ENCODE measurements at regions not wholly inside any gene's neighbourhood (a gene's known extent, or its start where the extent isn't known, plus 50 kb on each side); places are given as distances from the start of the nearest gene placed in this dataset.
"Not testable (repeated sequence)": the region's sequence is repeated elsewhere in the genome, so short reads cannot be mapped to it uniquely, and the experiment has no call there.

GRCh38 chr4:81326581-81326980 lies 111.6 kb upstream of the PRKG2 start:
- intact Hi-C loops (cut with micrococcal nuclease): no loop called here
- Histone ChIP-seq H2AFZ (ENCODE audit: low read depth, low read length) (no peak overlapping the region), H3K79me2 (ENCODE audit: control insufficient read depth, insufficient read depth, low read length) (no peaks in the 10 kb centered on the region), H3K4me3 (replicated peaks in 1 of 3; ENCODE audit: insufficient read depth in 1 of 3, low read depth in 1 of 3, low read length in 3 of 3) (no peak overlapping the region), H3K27me3 (ENCODE audit: control insufficient read depth in 2 of 2, insufficient read depth in 2 of 2, low read length in 2 of 2) (no peaks in the 10 kb centered on the region), H3K9me1 (replicated peaks; ENCODE audit: control insufficient read depth, extremely low read depth, insufficient read depth, low read length) (no peaks in the 10 kb centered on the region), H3K4me1 (ENCODE audit: control insufficient read depth, extremely low read depth, insufficient read depth, low read length) (no peaks in the 10 kb centered on the region), H3K4me2 (ENCODE audit: insufficient read depth, low read length) (no peak overlapping the region), H3K9ac (replicated peaks; ENCODE audit: extremely low read depth, insufficient read depth, low read length) (no peak overlapping the region), H3K27ac (ENCODE audit: insufficient read depth, low read depth, low read length) (no peak overlapping the region), H3K36me3 (ENCODE audit: control insufficient read depth in 2 of 2, extremely low read depth in 1 of 2, insufficient read depth in 2 of 2, low read length in 2 of 2) (no peaks in the 10 kb centered on the region), H3K9me3 (replicated peaks; ENCODE audit: control insufficient read depth, insufficient read depth, low read length) (no peaks in the 10 kb centered on the region), H4K20me1 (replicated peaks; ENCODE audit: control insufficient read depth, extremely low read depth, insufficient read depth, low read length) (no peaks in the 10 kb centered on the region)
- ChIA-PET CTCF (interaction anchor here (1.1 kb wide), 1 partner anchor 25 kb away, joined by 4 read pairs; no protein-coding TSS in a partner anchor), POLR2A (no interaction called here)
- FAIRE-seq (no peak), DNase-seq (ENCODE audit: low read depth, low spot score) (no peak)
- dilution Hi-C loops (cut with MboI; ENCODE audit: extremely low pct_ligation_motif_present, low sequenced_read_pairs): no loop called here
- no TSS peak for BruUV-seq (replicated peaks)
- TF ChIP-seq MYC (IDR thresholded peaks at IDR 0.05; ENCODE audit: low read depth, low read length) (no peak), POLR2AphosphoS5 (IDR thresholded peaks at IDR 0.05; ENCODE audit: insufficient read depth, low read depth, low read length) (no peak), POLR2A (IDR thresholded peaks at IDR 0.05; ENCODE audit: low read depth, low read length) (no peak), GATA2 (IDR thresholded peaks at IDR 0.05; ENCODE audit: insufficient read depth, insufficient read length, low read depth, low read length) (no peak), JUN (IDR thresholded peaks at IDR 0.05; ENCODE audit: borderline replicate concordance, insufficient read depth, insufficient read length, low read depth) (no peak), MAX (IDR thresholded peaks at IDR 0.05; ENCODE audit: insufficient read depth, insufficient read length) (no peak), CTCF (IDR thresholded peaks at IDR 0.05; ENCODE audit: extremely low read depth in 1 of 2, insufficient read depth in 1 of 2, low read depth in 1 of 2, low read length in 2 of 2) (no peak), EZH2 (IDR thresholded peaks at IDR 0.05; ENCODE audit: borderline replicate concordance, low read depth, low read length, severe bottlenecking) (no peak), FOS (IDR thresholded peaks at IDR 0.05; ENCODE audit: borderline replicate concordance, insufficient read depth, low read length) (no peak)

GRCh38 chr4:81324594-81324993 lies 109.6 kb upstream of the PRKG2 start:
- intact Hi-C loops (cut with micrococcal nuclease); H3K9ac ChIP-seq (replicated peaks; ENCODE audit: extremely low read depth, insufficient read depth, low read length); H3K4me2 ChIP-seq (ENCODE audit: insufficient read depth, low read length); H3K27me3 ChIP-seq (ENCODE audit: control insufficient read depth in 2 of 2, insufficient read depth in 2 of 2, low read length in 2 of 2); H3K4me3 ChIP-seq (replicated peaks in 1 of 3; ENCODE audit: insufficient read depth in 1 of 3, low read depth in 1 of 3, low read length in 3 of 3); DNase-seq (ENCODE audit: low read depth, low spot score); FAIRE-seq; H3K36me3 ChIP-seq (ENCODE audit: control insufficient read depth in 2 of 2, extremely low read depth in 1 of 2, insufficient read depth in 2 of 2, low read length in 2 of 2); CTCF ChIA-PET; POLR2A ChIA-PET; H3K9me1 ChIP-seq (replicated peaks; ENCODE audit: control insufficient read depth, extremely low read depth, insufficient read depth, low read length); H3K79me2 ChIP-seq (ENCODE audit: control insufficient read depth, insufficient read depth, low read length); H2AFZ ChIP-seq (ENCODE audit: low read depth, low read length); dilution Hi-C loops (cut with MboI; ENCODE audit: extremely low pct_ligation_motif_present, low sequenced_read_pairs); H3K4me1 ChIP-seq (ENCODE audit: control insufficient read depth, extremely low read depth, insufficient read depth, low read length); H3K9me3 ChIP-seq (replicated peaks; ENCODE audit: control insufficient read depth, insufficient read depth, low read length); H4K20me1 ChIP-seq (replicated peaks; ENCODE audit: control insufficient read depth, extremely low read depth, insufficient read depth, low read length); H3K27ac ChIP-seq (ENCODE audit: insufficient read depth, low read depth, low read length); BruUV-seq (replicated peaks): not testable (repeated sequence)
